Loucy (cell line): ENCODE measurements at regions not wholly inside any gene's neighbourhood (a gene's known extent, or its start where the extent isn't known, plus 50 kb on each side); places are given as distances from the start of the nearest gene placed in this dataset.

Source experiments
- CTCF ChIP-seq: fragments of 200-600 bp; sonication (generic); conservative IDR thresholded peaks from 2 replicates; pipeline ENCODE4 v1.5.1; 2014; ENCODE audit warnings: mild to moderate bottlenecking, antibody characterized with exemption, low read length
- EZH2phosphoT487 ChIP-seq: fragments of 200-600 bp; IDR thresholded peaks from 2 replicates; pipeline ENCODE4 v1.6.1; 2018; ENCODE audit warnings: antibody characterized with exemption, mild to moderate bottlenecking, moderate library complexity, borderline replicate concordance

- TF ChIP-seq CTCF (no peak), EZH2phosphoT487 (no peak)
These were observed 386.6 kb downstream of the NPIPA8 start for GRCh38 chr16:17949982-17950250.
